HEK293 (cell line): ENCODE measurements at regions not wholly inside any gene's neighbourhood (a gene's known extent, or its start where the extent isn't known, plus 50 kb on each side); places are given as distances from the start of the nearest gene placed in this dataset.

Experiments
- CTCF ChIP-seq: fragments of 450-650 bp; formaldehyde crosslinking; IDR thresholded peaks from 2 replicates; pipeline ENCODE4 v1.5.1; 2016; ENCODE audit warnings: missing biosample characterization, missing genetic modification characterization
- MYNN ChIP-seq: fragments of 450-650 bp; formaldehyde crosslinking; IDR thresholded peaks from 2 replicates; pipeline ENCODE4 v1.5.1; 2016; ENCODE audit warnings: missing biosample characterization, missing genetic modification characterization, borderline replicate concordance
- ZBTB7A ChIP-seq: fragments of 450-650 bp; formaldehyde crosslinking; IDR thresholded peaks from 2 replicates; pipeline ENCODE4 v1.5.1; 2016; ENCODE audit warnings: low read depth, missing biosample characterization, missing genetic modification characterization
- ZNF549 ChIP-seq: fragments of 450-650 bp; IDR thresholded peaks from 2 replicates; pipeline ENCODE4 v1.5.1; 2018; ENCODE audit warnings: missing biosample characterization, missing genetic modification characterization, mild to moderate bottlenecking, inconsistent platforms, moderate library complexity
- ZNF555 ChIP-seq: fragments of 450-650 bp; formaldehyde crosslinking; conservative IDR thresholded peaks from 2 replicates; pipeline ENCODE4 v1.5.1; 2017; ENCODE audit warnings: missing biosample characterization, mild to moderate bottlenecking, missing genetic modification characterization, inconsistent platforms
- ZNF561 ChIP-seq: fragments of 450-650 bp; IDR thresholded peaks from 2 replicates; pipeline ENCODE4 v1.5.1; 2018; ENCODE audit warnings: missing biosample characterization, missing genetic modification characterization, borderline replicate concordance
- ZNF792 ChIP-seq: fragments of 450-650 bp; formaldehyde crosslinking; IDR thresholded peaks from 2 replicates; pipeline ENCODE4 v1.5.1; 2016; ENCODE audit warnings: missing biosample characterization, missing genetic modification characterization
- TF ChIP-seq, protein P1 (sequence below): fragments of 450-650 bp; formaldehyde crosslinking; IDR thresholded peaks from 2 replicates; pipeline ENCODE4 v1.5.0; 2017; ENCODE audit warnings: missing biosample characterization, missing genetic modification characterization, borderline replicate concordance

DNA sequence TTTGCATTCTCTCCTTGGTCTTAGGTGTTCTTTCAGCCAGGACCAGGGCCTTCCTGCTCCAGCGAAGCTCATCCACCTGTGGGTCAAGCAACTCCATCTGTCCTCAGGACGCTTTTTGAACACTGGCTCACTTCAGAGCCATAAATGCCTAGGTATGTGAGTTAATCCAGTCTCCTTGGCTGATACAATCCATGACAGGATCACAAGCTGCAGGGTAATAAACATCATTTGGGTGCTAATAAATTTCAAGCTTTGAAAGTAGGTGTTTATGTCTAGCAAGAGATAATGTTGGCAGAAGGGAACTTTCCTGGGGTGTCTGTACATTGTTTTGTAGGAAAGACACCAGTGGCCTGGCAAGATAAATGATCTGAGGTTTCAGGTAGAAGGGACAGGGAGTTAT is 159.2 kb upstream of the TUT7 start:
- TF ChIP-seq, protein P1, sequence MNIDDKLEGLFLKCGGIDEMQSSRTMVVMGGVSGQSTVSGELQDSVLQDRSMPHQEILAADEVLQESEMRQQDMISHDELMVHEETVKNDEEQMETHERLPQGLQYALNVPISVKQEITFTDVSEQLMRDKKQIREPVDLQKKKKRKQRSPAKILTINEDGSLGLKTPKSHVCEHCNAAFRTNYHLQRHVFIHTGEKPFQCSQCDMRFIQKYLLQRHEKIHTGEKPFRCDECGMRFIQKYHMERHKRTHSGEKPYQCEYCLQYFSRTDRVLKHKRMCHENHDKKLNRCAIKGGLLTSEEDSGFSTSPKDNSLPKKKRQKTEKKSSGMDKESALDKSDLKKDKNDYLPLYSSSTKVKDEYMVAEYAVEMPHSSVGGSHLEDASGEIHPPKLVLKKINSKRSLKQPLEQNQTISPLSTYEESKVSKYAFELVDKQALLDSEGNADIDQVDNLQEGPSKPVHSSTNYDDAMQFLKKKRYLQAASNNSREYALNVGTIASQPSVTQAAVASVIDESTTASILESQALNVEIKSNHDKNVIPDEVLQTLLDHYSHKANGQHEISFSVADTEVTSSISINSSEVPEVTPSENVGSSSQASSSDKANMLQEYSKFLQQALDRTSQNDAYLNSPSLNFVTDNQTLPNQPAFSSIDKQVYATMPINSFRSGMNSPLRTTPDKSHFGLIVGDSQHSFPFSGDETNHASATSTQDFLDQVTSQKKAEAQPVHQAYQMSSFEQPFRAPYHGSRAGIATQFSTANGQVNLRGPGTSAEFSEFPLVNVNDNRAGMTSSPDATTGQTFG (tag by site-specific recombination): no peak
- TF ChIP-seq ZNF561 (no peak), MYNN (tag by site-specific recombination) (no peak), ZNF555 (tag by site-specific recombination) (no peak), ZNF792 (tag by site-specific recombination) (no peak), CTCF (no peak), ZBTB7A (tag by site-specific recombination) (no peak), ZNF549 (no peak)
